ENCODE measurements at regions not wholly inside any gene's neighbourhood (a gene's known extent, or its start where the extent isn't known, plus 50 kb on each side); places are given as distances from the start of the nearest gene placed in this dataset.

- DNase-seq (ENCODE audit: low spot score), result no peak
Measured at GRCh38 chr2:16565481-16565880, 100.2 kb downstream of the CYRIA start.

- DNase-seq (ENCODE audit: low spot score), result no peak
Measured at GRCh38 chr2:16561676-16562075, 104.0 kb downstream of the CYRIA start.

GRCh38 chr2:16561251-16561650 lies 104.4 kb downstream of the CYRIA start:
- DNase-seq (ENCODE audit: low spot score), result no peak

GRCh38 chr2:16559278-16560067 lies 106.2 kb downstream of the CYRIA start:
- DNase-seq (ENCODE audit: low spot score), result no peak

- no peak for DNase-seq (ENCODE audit: low spot score)
Measured at GRCh38 chr2:16554060-16554583, 111.5 kb downstream of the CYRIA start.

GRCh38 chr2:16553226-16553625 lies 112.4 kb downstream of the CYRIA start:
- no peak for DNase-seq (ENCODE audit: low spot score)

GRCh38 chr2:16552202-16552601 lies 113.4 kb downstream of the CYRIA start:
- no peak for DNase-seq (ENCODE audit: low spot score)

- DNase-seq (ENCODE audit: low spot score), result no peak
Measured at GRCh38 chr2:16548036-16548435, 117.6 kb downstream of the CYRIA start.

- no peak for DNase-seq (ENCODE audit: low spot score)
Measured at GRCh38 chr2:16546128-16546754, 119.4 kb downstream of the CYRIA start.

GRCh38 chr2:16538707-16539106 lies 126.9 kb downstream of the CYRIA start:
- no peak for DNase-seq (ENCODE audit: low spot score)

GRCh38 chr2:16537347-16537746 lies 128.3 kb downstream of the CYRIA start:
- DNase-seq (ENCODE audit: low spot score), result no peak

- DNase-seq (ENCODE audit: low spot score), result no peak
Measured at GRCh38 chr2:16526193-16526592, 139.4 kb downstream of the CYRIA start.

- no peak for DNase-seq (ENCODE audit: low spot score)
Measured at GRCh38 chr2:16525265-16525887, 140.3 kb downstream of the CYRIA start.

GRCh38 chr2:16523711-16524110 lies 141.9 kb downstream of the CYRIA start:
- no peak for DNase-seq (ENCODE audit: low spot score)

- no peak for DNase-seq (ENCODE audit: low spot score)
Measured at GRCh38 chr2:16522031-16522831, 143.4 kb downstream of the CYRIA start.

- no peak for DNase-seq (ENCODE audit: low spot score)
Measured at GRCh38 chr2:16520891-16521290, 144.7 kb downstream of the CYRIA start.

- DNase-seq (ENCODE audit: low spot score), result no peak
Measured at GRCh38 chr2:16515696-16516095, 149.9 kb downstream of the CYRIA start.

- no peak for DNase-seq (ENCODE audit: low spot score)
Measured at GRCh38 chr2:16513626-16514025, 152.0 kb downstream of the CYRIA start.

GRCh38 chr2:16511041-16511440 lies 154.6 kb downstream of the CYRIA start:
- no peak for DNase-seq (ENCODE audit: low spot score)

- no peak for DNase-seq (ENCODE audit: low spot score)
Measured at GRCh38 chr2:16509042-16509441, 156.6 kb downstream of the CYRIA start.

- DNase-seq (ENCODE audit: low spot score), result no peak
Measured at GRCh38 chr2:16508490-16508851, 157.2 kb downstream of the CYRIA start.

All from ureter (tissue), 1 donor.